OCI-LY1 (cell line): ENCODE measurements at regions not wholly inside any gene's neighbourhood (a gene's known extent, or its start where the extent isn't known, plus 50 kb on each side); places are given as distances from the start of the nearest gene placed in this dataset.

Experiments
- H2AFZ ChIP-seq: fragments of 200-600 bp; sonication (generic), shearing (Covaris generic); 2 replicates; pipeline ENCODE4 v1.6.0; 2014; ENCODE audit warnings: antibody characterized with exemption, mild to moderate bottlenecking, low read length
- H3F3A ChIP-seq: fragments of 200-600 bp; sonication (generic), shearing (Covaris generic); 2 replicates; pipeline ENCODE4 v1.6.0; 2014; ENCODE audit warnings: mild to moderate bottlenecking, antibody characterized with exemption, low read length, moderate library complexity; ENCODE audit not compliant: insufficient read depth
- H3K27ac ChIP-seq: fragments of 200-600 bp; sonication (generic); 2 replicates; pipeline ENCODE4 v1.5.1; 2014; ENCODE audit warnings: low read length, mixed run types, mild to moderate bottlenecking, low read depth; ENCODE audit not compliant: poor library complexity, severe bottlenecking
- H3K27me3 ChIP-seq: fragments of 200-600 bp; sonication (generic); 2 replicates; pipeline ENCODE4 v1.6.0; 2014; ENCODE audit warnings: antibody characterized with exemption, mild to moderate bottlenecking, low read length, moderate library complexity; ENCODE audit not compliant: insufficient read depth
- H3K36me3 ChIP-seq: fragments of 200-600 bp; sonication (generic); 2 replicates; pipeline ENCODE4 v1.6.1; 2014; ENCODE audit warnings: mild to moderate bottlenecking, antibody characterized with exemption, low read length, moderate library complexity, mixed read lengths; ENCODE audit not compliant: insufficient read depth
- H3K4me1 ChIP-seq: fragments of 200-600 bp; sonication (generic); 2 replicates; pipeline ENCODE4 v1.5.1; 2014; ENCODE audit warnings: mild to moderate bottlenecking, low read length, moderate library complexity; ENCODE audit not compliant: insufficient read depth, severe bottlenecking
- H3K4me2 ChIP-seq: fragments of 200-600 bp; sonication (generic), shearing (Covaris generic); 2 replicates; pipeline ENCODE4 v1.6.1; 2014; ENCODE audit warnings: low read length
- H3K4me3 ChIP-seq: fragments of 200-600 bp; sonication (generic); 2 replicates; pipeline ENCODE4 v1.5.1; 2014; ENCODE audit warnings: low read length, low read depth, mild to moderate bottlenecking, mixed read lengths; ENCODE audit not compliant: poor library complexity, severe bottlenecking
- H3K79me2 ChIP-seq: fragments of 200-600 bp; shearing (Covaris generic); 2 replicates; pipeline ENCODE4 v1.6.1; 2016; ENCODE audit warnings: mixed run types, low read length, mixed read lengths; ENCODE audit not compliant: insufficient read depth
- H3K9ac ChIP-seq: fragments of 200-600 bp; sonication (generic), shearing (Covaris generic); 2 replicates; pipeline ENCODE4 v1.6.1; 2014; ENCODE audit warnings: mild to moderate bottlenecking, low read length, mixed read lengths
- H3K9me2 ChIP-seq: fragments of 200-600 bp; sonication (generic), shearing (Covaris generic); 2 replicates; pipeline ENCODE4 v1.6.1; 2014; ENCODE audit warnings: low read depth, mild to moderate bottlenecking, low read length, mixed read lengths
- H3K9me3 ChIP-seq: fragments of 200-600 bp; shearing (Covaris generic); 2 replicates; pipeline ENCODE4 v1.6.1; 2014; ENCODE audit warnings: low read length, mixed read lengths
- H4K20me1 ChIP-seq: fragments of 200-600 bp; sonication (generic), shearing (Covaris generic); 2 replicates; pipeline ENCODE4 v1.6.0; 2016; ENCODE audit warnings: mild to moderate bottlenecking, low read length; ENCODE audit not compliant: insufficient read depth
- EZH2 ChIP-seq: fragments of 200-600 bp; sonication (generic), shearing (Covaris generic); IDR thresholded peaks from 2 replicates; pipeline ENCODE4 v1.8.0; 2017; ENCODE audit warnings: borderline replicate concordance, mixed run types, mild to moderate bottlenecking, antibody characterized with exemption, low read length, moderate library complexity, mixed read lengths
- TF ChIP-seq, protein P1 (sequence below): fragments of 200-600 bp; sonication (generic), shearing (Covaris generic); IDR thresholded peaks from 2 replicates; pipeline ENCODE4 v1.5.1; 2017; ENCODE audit warnings: mild to moderate bottlenecking, antibody characterized with exemption, low read length, moderate library complexity, mixed read lengths

DNA sequence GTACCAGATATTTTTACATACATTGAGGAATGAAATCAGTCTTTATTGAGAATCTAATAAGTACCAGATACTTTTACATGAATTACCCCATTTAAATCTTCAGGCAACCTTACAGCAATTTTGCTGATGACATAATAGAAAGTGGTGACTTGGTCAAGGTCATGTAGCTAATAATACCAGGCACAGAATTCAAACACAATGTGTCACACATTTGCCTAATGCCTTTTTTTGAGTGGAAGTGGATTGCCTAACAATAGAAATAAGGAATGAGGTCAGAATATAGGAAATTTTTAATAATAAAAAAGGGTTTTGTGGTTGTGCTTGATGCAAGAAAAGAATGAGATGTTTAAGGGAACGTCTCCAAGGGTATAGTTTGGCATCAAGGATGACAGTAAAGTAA is 466.6 kb upstream of the IGFBP3 start:
- Histone ChIP-seq H3K4me3 (no peak overlapping the region), H3K27ac (no peak overlapping the region), H3K9ac (no peak overlapping the region), H3K79me2 (no peaks in the 10 kb centered on the region), H3F3A (no peaks in the 10 kb centered on the region), H3K36me3 (no peaks in the 10 kb centered on the region), H3K9me2 (no peaks in the 10 kb centered on the region), H3K9me3 (no peaks in the 10 kb centered on the region), H2AFZ (no peak overlapping the region), H3K4me1 (no peaks in the 10 kb centered on the region), H3K27me3 (no peaks in the 10 kb centered on the region), H4K20me1 (no peaks in the 10 kb centered on the region), H3K4me2 (no peak overlapping the region)
- no peak for TF ChIP-seq EZH2
- TF ChIP-seq, protein P1, sequence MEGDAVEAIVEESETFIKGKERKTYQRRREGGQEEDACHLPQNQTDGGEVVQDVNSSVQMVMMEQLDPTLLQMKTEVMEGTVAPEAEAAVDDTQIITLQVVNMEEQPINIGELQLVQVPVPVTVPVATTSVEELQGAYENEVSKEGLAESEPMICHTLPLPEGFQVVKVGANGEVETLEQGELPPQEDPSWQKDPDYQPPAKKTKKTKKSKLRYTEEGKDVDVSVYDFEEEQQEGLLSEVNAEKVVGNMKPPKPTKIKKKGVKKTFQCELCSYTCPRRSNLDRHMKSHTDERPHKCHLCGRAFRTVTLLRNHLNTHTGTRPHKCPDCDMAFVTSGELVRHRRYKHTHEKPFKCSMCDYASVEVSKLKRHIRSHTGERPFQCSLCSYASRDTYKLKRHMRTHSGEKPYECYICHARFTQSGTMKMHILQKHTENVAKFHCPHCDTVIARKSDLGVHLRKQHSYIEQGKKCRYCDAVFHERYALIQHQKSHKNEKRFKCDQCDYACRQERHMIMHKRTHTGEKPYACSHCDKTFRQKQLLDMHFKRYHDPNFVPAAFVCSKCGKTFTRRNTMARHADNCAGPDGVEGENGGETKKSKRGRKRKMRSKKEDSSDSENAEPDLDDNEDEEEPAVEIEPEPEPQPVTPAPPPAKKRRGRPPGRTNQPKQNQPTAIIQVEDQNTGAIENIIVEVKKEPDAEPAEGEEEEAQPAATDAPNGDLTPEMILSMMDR, result no peak

- H3K36me3 ChIP-seq, result no peaks in the 10 kb centered on the region
- H3K4me1 ChIP-seq, result no peaks in the 10 kb centered on the region
- H3K27me3 ChIP-seq, result no peaks in the 10 kb centered on the region
- no peak overlapping the region for H3K4me2 ChIP-seq
- TF ChIP-seq, protein P1, result no peak
- no peak for TF ChIP-seq EZH2
- H3F3A ChIP-seq, result no peaks in the 10 kb centered on the region
- no peak overlapping the region for H3K27ac ChIP-seq
- no peaks in the 10 kb centered on the region for H3K9me2 ChIP-seq
- H3K9me3 ChIP-seq, result no peaks in the 10 kb centered on the region
- no peak overlapping the region for H3K4me3 ChIP-seq
- no peak overlapping the region for H2AFZ ChIP-seq
- no peak overlapping the region for H3K9ac ChIP-seq
- no peaks in the 10 kb centered on the region for H3K79me2 ChIP-seq
- no peaks in the 10 kb centered on the region for H4K20me1 ChIP-seq
Measured at GRCh38 chr7:46386428-46387399, 465.6 kb upstream of the IGFBP3 start.

DNA sequence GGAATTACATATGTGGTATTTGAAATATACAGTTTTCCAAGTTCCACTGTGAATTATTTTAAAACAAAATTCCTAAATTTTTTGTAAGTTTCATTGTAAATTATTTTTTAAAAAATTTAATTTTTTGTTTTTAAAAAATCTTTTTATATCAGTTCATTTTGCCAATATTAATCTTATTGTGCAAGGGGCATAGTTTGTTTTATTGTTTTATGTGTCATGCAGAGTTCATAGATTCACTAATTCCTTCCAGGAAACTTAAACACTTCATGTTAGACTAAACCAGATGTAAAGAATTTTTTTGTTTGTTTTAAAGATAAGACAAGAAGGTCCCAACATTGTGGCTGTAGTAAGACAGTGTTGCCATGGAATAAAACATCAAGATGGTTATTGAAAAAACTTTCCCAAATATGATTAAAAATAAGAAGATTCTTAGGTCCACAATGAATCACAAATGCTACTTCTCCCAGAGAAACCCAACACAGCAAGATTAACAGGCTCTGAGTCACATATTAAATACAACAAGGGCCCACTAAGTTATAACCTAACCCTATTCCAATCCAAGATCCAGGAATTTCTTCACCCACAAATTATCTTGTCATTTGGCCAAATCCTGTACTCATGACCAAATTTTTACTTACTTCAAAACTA is 464.7 kb upstream of the IGFBP3 start:
- no peak for TF ChIP-seq EZH2
- TF ChIP-seq, protein P1, result no peak
- no peak overlapping the region for H3K4me2 ChIP-seq
- H3K27me3 ChIP-seq, result no peaks in the 10 kb centered on the region
- no peaks in the 10 kb centered on the region for H4K20me1 ChIP-seq
- no peak overlapping the region for H3K4me3 ChIP-seq
- no peaks in the 10 kb centered on the region for H3K79me2 ChIP-seq
- H3K9ac ChIP-seq, result no peak overlapping the region
- no peaks in the 10 kb centered on the region for H3K9me2 ChIP-seq
- H3K27ac ChIP-seq, result no peak overlapping the region
- H3K9me3 ChIP-seq, result no peaks in the 10 kb centered on the region
- H2AFZ ChIP-seq, result no peak overlapping the region
- H3K4me1 ChIP-seq, result no peaks in the 10 kb centered on the region
- no peaks in the 10 kb centered on the region for H3K36me3 ChIP-seq
- H3F3A ChIP-seq, result no peaks in the 10 kb centered on the region
